ENCODE measurements at regions not wholly inside any gene's neighbourhood (a gene's known extent, or its start where the extent isn't known, plus 50 kb on each side); places are given as distances from the start of the nearest gene placed in this dataset.

DNA sequence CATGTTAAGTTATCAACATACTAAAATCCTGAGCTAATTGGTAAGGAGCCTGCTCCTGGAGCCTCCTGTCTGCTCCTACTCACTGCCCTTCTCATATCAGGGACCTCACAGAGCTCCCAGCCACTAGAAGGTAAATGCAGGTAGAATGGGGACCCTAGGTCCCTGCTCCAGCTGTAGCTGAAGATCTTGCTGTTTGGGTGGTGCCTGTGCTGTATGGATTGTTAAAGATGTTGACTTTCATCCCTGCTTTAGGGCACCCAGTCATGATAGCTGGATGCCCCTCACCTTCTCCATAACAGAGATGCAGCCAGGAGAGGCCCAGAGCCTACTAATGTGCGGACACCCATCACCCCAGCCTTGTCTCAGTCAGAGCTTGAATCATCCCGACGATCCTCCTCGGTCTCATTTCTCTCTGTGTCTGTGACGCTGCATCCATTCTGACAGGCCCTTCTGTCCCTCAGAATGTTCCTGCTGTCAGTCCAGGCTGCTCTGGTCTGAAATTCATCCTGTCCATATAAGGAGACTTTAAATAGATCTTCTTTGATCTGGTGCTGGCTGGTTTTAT is 341.7 kb upstream of the GATB start:
- TF ChIP-seq CTCF (IDR thresholded peaks at IDR 0.05) = no peak
- no peak for TF ChIP-seq EZH2phosphoT487 (IDR thresholded peaks at IDR 0.05)
- TF ChIP-seq EZH2 (IDR thresholded peaks at IDR 0.05) = no peak
